HCT116 (cell line): ENCODE measurements at regions not wholly inside any gene's neighbourhood (a gene's known extent, or its start where the extent isn't known, plus 50 kb on each side); places are given as distances from the start of the nearest gene placed in this dataset.

Experiments used
- ATAC-seq: fragments of 200-7000 bp; cut with Tn5 transposase; 2 replicates; pipeline ENCODE4 v1.9.1; 2020; ENCODE audit warnings: mild to moderate bottlenecking, moderate library complexity
- BruUV-seq: library from RNA; stranded (reverse); fragments of 400-500 nt; replicated peaks from 2 replicates; lab custom pipeline; 2021; lab: Mats Ljungman, UMichigan
- CTCF ChIA-PET: fragments of 300-600 bp; sonication (Branson Sonifier 250); formaldehyde crosslinking; loops from one replicate; lab custom pipeline; 2021; ENCODE audit warnings: antibody characterized with exemption; lab: Charles Lee
- POLR2A ChIA-PET: fragments of 300-600, 350-600 bp; sonication (Branson Sonifier 250); formaldehyde crosslinking; loops from one replicate; lab custom pipeline; 2021; ENCODE audit warnings: antibody characterized with exemption; lab: Charles Lee
- RAD21 ChIA-PET, 2 experiments: fragments of 300-600 bp; sonication (Branson Sonifier 250); formaldehyde crosslinking; loops; one replicate each; lab custom pipeline; 2023; ENCODE audit warnings: low total read pairs in 2 of 2; ENCODE audit not compliant: uncharacterized antibody in 2 of 2, unreplicated experiment in 2 of 2, low non-redundant PET in 1 of 2; lab: Charles Lee
- DNase-seq: peaks from one replicate; pipeline ENCODE4 v3.0.0-alpha.2; 2010; ENCODE audit warnings: low read depth, low spot score
- H2AFZ ChIP-seq: fragments of 200-600 bp; shearing (Covaris generic), sonication (generic); 2 replicates; pipeline ENCODE4 v1.6.1; 2017; ENCODE audit warnings: low read depth, mixed run types, mixed read lengths, antibody characterized with exemption, low read length; ENCODE audit not compliant: poor library complexity, severe bottlenecking
- H3K27ac ChIP-seq: 2 replicates; pipeline ENCODE4 v1.5.1; 2012; ENCODE audit warnings: low read depth, low read length
- H3K27me3 ChIP-seq: fragments of 200-600 bp; sonication (generic); 2 replicates; pipeline ENCODE4 v1.6.1; 2016; ENCODE audit warnings: mixed run types, low read length, mixed read lengths; ENCODE audit not compliant: insufficient read depth
- H3K36me3 ChIP-seq, 2 experiments: fragments of 200-500 bp in 1 of 2; fragments of 200-600 bp in 1 of 2; sonication (Bioruptor generic) in 1 of 2; sonication (generic) in 1 of 2; 2 replicates each; pipeline versions ENCODE4 v1.5.1 to v1.6.1; 2014 to 2016; ENCODE audit warnings: low read length in 2 of 2, inconsistent platforms in 1 of 2, mixed read lengths in 1 of 2, mixed run types in 1 of 2; ENCODE audit not compliant: insufficient read depth in 2 of 2, control insufficient read depth in 1 of 2
- H3K4me1 ChIP-seq, 2 experiments: fragments of 200-600 bp in 1 of 2; sonication (generic) in 1 of 2; 2 replicates each; pipeline versions ENCODE4 v1.5.1 to v1.6.1; 2012 to 2017; ENCODE audit warnings: low read length in 2 of 2, inconsistent platforms in 1 of 2, mild to moderate bottlenecking in 1 of 2, mixed read lengths in 1 of 2, mixed run types in 1 of 2, moderate library complexity in 1 of 2; ENCODE audit not compliant: insufficient read depth in 2 of 2, control insufficient read depth in 1 of 2
- H3K4me2 ChIP-seq: fragments of 200-600 bp; sonication (generic); 2 replicates; pipeline ENCODE4 v1.6.1; 2017; ENCODE audit warnings: mixed run types, low read length, mixed read lengths
- H3K4me3 ChIP-seq, 2 experiments: fragments of 200-600 bp in 1 of 2; sonication (generic) in 1 of 2; replicated peaks in 1 of 2; 2 replicates each; pipeline ENCODE4 v1.5.1; 2011 to 2016; ENCODE audit warnings: low read length in 2 of 2, control low read depth in 1 of 2, low read depth in 1 of 2, mild to moderate bottlenecking in 1 of 2, mixed read lengths in 1 of 2, mixed run types in 1 of 2
- H3K79me2 ChIP-seq: fragments of 200-600 bp; sonication (generic); 2 replicates; pipeline ENCODE4 v1.6.1; 2017; ENCODE audit warnings: mild to moderate bottlenecking, mixed run types, low read length, moderate library complexity, mixed read lengths; ENCODE audit not compliant: insufficient read depth
- H3K9ac ChIP-seq: fragments of 200-600 bp; sonication (generic); 2 replicates; pipeline ENCODE4 v1.6.1; 2016; ENCODE audit warnings: low read length, mixed read lengths
- H3K9me2 ChIP-seq: fragments of 200-600 bp; sonication (generic), shearing (Covaris generic); 2 replicates; pipeline ENCODE4 v1.6.1; 2017; ENCODE audit warnings: mixed run types, mild to moderate bottlenecking, moderate library complexity; ENCODE audit not compliant: insufficient read depth
- H3K9me3 ChIP-seq, 2 experiments: fragments of 200-500 bp in 1 of 2; fragments of 200-600 bp in 1 of 2; sonication (Bioruptor generic) in 1 of 2; sonication (generic) in 1 of 2; 2 replicates each; pipeline ENCODE4 v1.6.1; 2014 to 2017; ENCODE audit warnings: low read length in 2 of 2, mixed read lengths in 2 of 2, inconsistent platforms in 1 of 2, low read depth in 1 of 2, mild to moderate bottlenecking in 1 of 2, mixed run types in 1 of 2, moderate library complexity in 1 of 2; ENCODE audit not compliant: control insufficient read depth in 1 of 2, insufficient read depth in 1 of 2
- H4K20me1 ChIP-seq: fragments of 200-600 bp; sonication (generic), shearing (Covaris generic); 2 replicates; pipeline ENCODE4 v1.6.1; 2017; ENCODE audit warnings: mixed run types, mild to moderate bottlenecking, moderate library complexity; ENCODE audit not compliant: insufficient read depth
- ATF3 ChIP-seq: IDR thresholded peaks from 2 replicates; pipeline ENCODE4 v1.6.1; 2012
- CBX3 ChIP-seq: IDR thresholded peaks from 2 replicates; pipeline ENCODE4 v1.6.1; 2012; ENCODE audit warnings: low read depth
- EGR1 ChIP-seq: IDR thresholded peaks from 2 replicates; pipeline ENCODE4 v1.6.1; 2012; ENCODE audit warnings: low read depth
- ELF1 ChIP-seq: IDR thresholded peaks from 2 replicates; pipeline ENCODE4 v1.6.1; 2012; ENCODE audit warnings: low read depth, borderline replicate concordance
- EZH2 ChIP-seq: fragments of 200-600 bp; sonication (generic); IDR thresholded peaks from 2 replicates; pipeline ENCODE4 v1.6.1; 2017; ENCODE audit warnings: antibody characterized with exemption, mixed run types
- EZH2phosphoT487 ChIP-seq: fragments of 200-600 bp; IDR thresholded peaks from 2 replicates; pipeline ENCODE4 v1.6.1; 2018; ENCODE audit warnings: antibody characterized with exemption, borderline replicate concordance
- FOSL1 ChIP-seq: IDR thresholded peaks from 2 replicates; pipeline ENCODE4 v1.6.1; 2012; ENCODE audit warnings: low read depth
- JUND ChIP-seq: IDR thresholded peaks from 2 replicates; pipeline ENCODE4 v1.6.1; 2012
- MAX ChIP-seq: IDR thresholded peaks from 2 replicates; pipeline ENCODE4 v1.6.1; 2012
- POLR2AphosphoS5 ChIP-seq: IDR thresholded peaks from 2 replicates; pipeline ENCODE4 v1.6.1; 2011; ENCODE audit warnings: mild to moderate bottlenecking, low read depth, low read length, moderate library complexity
- SIN3A ChIP-seq: IDR thresholded peaks from 2 replicates; pipeline ENCODE4 v1.6.1; 2012; ENCODE audit warnings: low read depth
- intact Hi-C: fragments of 100-400 bp; cut with micrococcal nuclease; formaldehyde crosslinking; loops from 2 replicates; pipeline ENCODE4 v1.10.0; 2022
- TF ChIP-seq, protein P1 (sequence below): IDR thresholded peaks from 2 replicates; pipeline ENCODE4 v1.6.1; 2011; ENCODE audit warnings: mild to moderate bottlenecking, low read length, moderate library complexity; ENCODE audit not compliant: insufficient replicate concordance; ENCODE audit errors: extremely low read depth
- TF ChIP-seq, protein P2 (sequence below), 3 experiments: fragments of 200-600 bp in 1 of 3; sonication (generic) in 1 of 3; IDR thresholded peaks in 2 of 3; conservative IDR thresholded peaks in 1 of 3; 2 replicates each; pipeline ENCODE4 v1.5.1; 2012 to 2017; ENCODE audit warnings: low read depth in 2 of 3, low read length in 2 of 3, antibody characterized with exemption in 1 of 3, borderline replicate concordance in 1 of 3, control low read depth in 1 of 3, mild to moderate bottlenecking in 1 of 3, mixed read lengths in 1 of 3, mixed run types in 1 of 3, moderate library complexity in 1 of 3; ENCODE audit not compliant: insufficient read depth in 1 of 3

DNA sequence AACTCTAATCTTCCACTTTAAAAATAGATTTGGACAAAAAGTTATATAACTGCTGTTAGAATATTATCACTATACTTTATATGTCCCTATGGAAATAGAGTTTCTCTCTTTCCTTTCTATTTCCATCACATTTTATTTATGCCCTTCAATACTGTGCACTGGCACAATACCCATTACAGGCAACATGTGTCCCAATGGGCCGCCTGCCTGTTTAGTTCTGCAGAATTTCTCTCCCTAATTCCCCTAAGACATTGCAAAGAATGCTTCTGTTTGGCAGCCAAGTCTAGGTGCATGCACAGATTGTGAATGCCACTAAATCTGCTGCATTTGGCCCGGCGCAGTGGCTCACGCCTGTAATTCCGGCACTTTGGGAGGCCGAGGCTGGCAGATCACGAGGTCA lies 520.4 kb upstream of the FLRT2 start:
- Histone ChIP-seq H3K79me2 (no peaks in the 10 kb centered on the region), H3K36me3 (no peaks in the 10 kb centered on the region)
- no TSS peak for BruUV-seq
- TF ChIP-seq, protein P1, sequence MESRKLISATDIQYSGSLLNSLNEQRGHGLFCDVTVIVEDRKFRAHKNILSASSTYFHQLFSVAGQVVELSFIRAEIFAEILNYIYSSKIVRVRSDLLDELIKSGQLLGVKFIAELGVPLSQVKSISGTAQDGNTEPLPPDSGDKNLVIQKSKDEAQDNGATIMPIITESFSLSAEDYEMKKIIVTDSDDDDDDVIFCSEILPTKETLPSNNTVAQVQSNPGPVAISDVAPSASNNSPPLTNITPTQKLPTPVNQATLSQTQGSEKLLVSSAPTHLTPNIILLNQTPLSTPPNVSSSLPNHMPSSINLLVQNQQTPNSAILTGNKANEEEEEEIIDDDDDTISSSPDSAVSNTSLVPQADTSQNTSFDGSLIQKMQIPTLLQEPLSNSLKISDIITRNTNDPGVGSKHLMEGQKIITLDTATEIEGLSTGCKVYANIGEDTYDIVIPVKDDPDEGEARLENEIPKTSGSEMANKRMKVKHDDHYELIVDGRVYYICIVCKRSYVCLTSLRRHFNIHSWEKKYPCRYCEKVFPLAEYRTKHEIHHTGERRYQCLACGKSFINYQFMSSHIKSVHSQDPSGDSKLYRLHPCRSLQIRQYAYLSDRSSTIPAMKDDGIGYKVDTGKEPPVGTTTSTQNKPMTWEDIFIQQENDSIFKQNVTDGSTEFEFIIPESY: no peak
- TF ChIP-seq EZH2 (no peak), EGR1 (no peak), SIN3A (no peak), CBX3 (no peak), JUND (no peak), ATF3 (no peak), EZH2phosphoT487 (no peak), FOSL1 (no peak), MAX (no peak), ELF1 (no peak), POLR2AphosphoS5 (no peak)
- TF ChIP-seq, protein P2, sequence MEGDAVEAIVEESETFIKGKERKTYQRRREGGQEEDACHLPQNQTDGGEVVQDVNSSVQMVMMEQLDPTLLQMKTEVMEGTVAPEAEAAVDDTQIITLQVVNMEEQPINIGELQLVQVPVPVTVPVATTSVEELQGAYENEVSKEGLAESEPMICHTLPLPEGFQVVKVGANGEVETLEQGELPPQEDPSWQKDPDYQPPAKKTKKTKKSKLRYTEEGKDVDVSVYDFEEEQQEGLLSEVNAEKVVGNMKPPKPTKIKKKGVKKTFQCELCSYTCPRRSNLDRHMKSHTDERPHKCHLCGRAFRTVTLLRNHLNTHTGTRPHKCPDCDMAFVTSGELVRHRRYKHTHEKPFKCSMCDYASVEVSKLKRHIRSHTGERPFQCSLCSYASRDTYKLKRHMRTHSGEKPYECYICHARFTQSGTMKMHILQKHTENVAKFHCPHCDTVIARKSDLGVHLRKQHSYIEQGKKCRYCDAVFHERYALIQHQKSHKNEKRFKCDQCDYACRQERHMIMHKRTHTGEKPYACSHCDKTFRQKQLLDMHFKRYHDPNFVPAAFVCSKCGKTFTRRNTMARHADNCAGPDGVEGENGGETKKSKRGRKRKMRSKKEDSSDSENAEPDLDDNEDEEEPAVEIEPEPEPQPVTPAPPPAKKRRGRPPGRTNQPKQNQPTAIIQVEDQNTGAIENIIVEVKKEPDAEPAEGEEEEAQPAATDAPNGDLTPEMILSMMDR (IDR thresholded peaks at IDR 0.05 in 2 of 3, conservative IDR thresholded peaks at IDR 0.05 in 1 of 3; ENCODE audit: borderline replicate concordance in 1 of 3, insufficient read depth in 1 of 3, low read depth in 2 of 3, low read length in 2 of 3): no peak
- TF ChIP-seq, all 23 proteins: peak for 0
- ATAC-seq (no peak), DNase-seq (no peak)
- no peaks in the 10 kb centered on the region for H3K27me3 ChIP-seq
- no peak overlapping the region for H2AFZ ChIP-seq
- no peak overlapping the region for H3K4me3 ChIP-seq
- POLR2A ChIA-PET: no interaction called here
- H3K4me1 ChIP-seq: no peaks in the 10 kb centered on the region
- CTCF ChIA-PET: no interaction called here
- no peaks in the 10 kb centered on the region for H3K9me2 ChIP-seq
- no peaks in the 10 kb centered on the region for H4K20me1 ChIP-seq
- peaks cover 4 to 16% of the 10 kb centered on the region in 2 experiments; a peak in 2 of 4 replicates for H3K9me3 ChIP-seq
- intact Hi-C loops: no loop called here
- RAD21 ChIA-PET: no interaction called here
- H3K27ac ChIP-seq: no peak overlapping the region
- H3K4me2 ChIP-seq: no peak overlapping the region
- H3K9ac ChIP-seq: no peak overlapping the region
